ENCODE measurements at regions not wholly inside any gene's neighbourhood (a gene's known extent, or its start where the extent isn't known, plus 50 kb on each side); places are given as distances from the start of the nearest gene placed in this dataset.

- no peaks in the 10 kb centered on the region for H4K20me1 ChIP-seq (ENCODE audit: insufficient read depth, low read length)
- H3K27me3 Mint-ChIP-seq (ENCODE audit: low read depth, unreplicated experiment): peaks cover 3% of the 10 kb centered on the region
- H3K4me1 ChIP-seq (ENCODE audit: insufficient read depth, low read length): no peaks in the 10 kb centered on the region
- H3K36me3 Mint-ChIP-seq (ENCODE audit: low read depth, unreplicated experiment): no peaks in the 10 kb centered on the region
- H2AFZ ChIP-seq (ENCODE audit: low read depth, low read length): no peak overlapping the region
- no peak overlapping the region for H3K4me3 Mint-ChIP-seq (ENCODE audit: unreplicated experiment)
- no peak overlapping the region for H3K27ac Mint-ChIP-seq (ENCODE audit: unreplicated experiment)
- H3K9ac ChIP-seq (ENCODE audit: low read length): no peak overlapping the region
- no peaks in the 10 kb centered on the region for H3K9me3 ChIP-seq (ENCODE audit: insufficient read depth, low read depth, low read length)
- FAIRE-seq: no peak
- no peaks in the 10 kb centered on the region for H3K36me3 ChIP-seq (ENCODE audit: insufficient read depth, low read length)
- H3K4me2 ChIP-seq (ENCODE audit: low read length): no peak overlapping the region
- no peaks in the 10 kb centered on the region for H3K79me2 ChIP-seq (ENCODE audit: insufficient read depth, low read length)
- TF ChIP-seq, protein P1, sequence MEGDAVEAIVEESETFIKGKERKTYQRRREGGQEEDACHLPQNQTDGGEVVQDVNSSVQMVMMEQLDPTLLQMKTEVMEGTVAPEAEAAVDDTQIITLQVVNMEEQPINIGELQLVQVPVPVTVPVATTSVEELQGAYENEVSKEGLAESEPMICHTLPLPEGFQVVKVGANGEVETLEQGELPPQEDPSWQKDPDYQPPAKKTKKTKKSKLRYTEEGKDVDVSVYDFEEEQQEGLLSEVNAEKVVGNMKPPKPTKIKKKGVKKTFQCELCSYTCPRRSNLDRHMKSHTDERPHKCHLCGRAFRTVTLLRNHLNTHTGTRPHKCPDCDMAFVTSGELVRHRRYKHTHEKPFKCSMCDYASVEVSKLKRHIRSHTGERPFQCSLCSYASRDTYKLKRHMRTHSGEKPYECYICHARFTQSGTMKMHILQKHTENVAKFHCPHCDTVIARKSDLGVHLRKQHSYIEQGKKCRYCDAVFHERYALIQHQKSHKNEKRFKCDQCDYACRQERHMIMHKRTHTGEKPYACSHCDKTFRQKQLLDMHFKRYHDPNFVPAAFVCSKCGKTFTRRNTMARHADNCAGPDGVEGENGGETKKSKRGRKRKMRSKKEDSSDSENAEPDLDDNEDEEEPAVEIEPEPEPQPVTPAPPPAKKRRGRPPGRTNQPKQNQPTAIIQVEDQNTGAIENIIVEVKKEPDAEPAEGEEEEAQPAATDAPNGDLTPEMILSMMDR (IDR thresholded peaks at IDR 0.05; ENCODE audit: insufficient read depth, low read depth, low read length): no peak
- TF ChIP-seq EZH2 (IDR thresholded peaks at IDR 0.05; ENCODE audit: insufficient read depth, low read length): no peak
- no peaks in the 10 kb centered on the region for H3K27me3 ChIP-seq (ENCODE audit: insufficient read depth, low read length)
- H3K27ac ChIP-seq (ENCODE audit: low read depth, low read length): no peak overlapping the region
- H3K4me3 ChIP-seq (ENCODE audit: insufficient read depth, low read depth, low read length): no peak overlapping the region
- peaks cover 6% of the 10 kb centered on the region for H3K9me3 Mint-ChIP-seq (ENCODE audit: unreplicated experiment)
- H3K4me1 Mint-ChIP-seq (ENCODE audit: low read depth, unreplicated experiment): no peaks in the 10 kb centered on the region
- no peak for DNase-seq (ENCODE audit: low read depth)
Observed at GRCh38 chr10:22767859-22768258, 53.5 kb upstream of the PIP4K2A start.

GRCh38 chr10:22766693-22767092, 52.3 kb upstream of the PIP4K2A start:
- no peaks in the 10 kb centered on the region for H3K36me3 Mint-ChIP-seq (ENCODE audit: low read depth, unreplicated experiment)
- H3K4me2 ChIP-seq (ENCODE audit: low read length): no peak overlapping the region
- FAIRE-seq: no peak

More at GRCh38 chr10:22766693-22767092, 52.3 kb upstream of the PIP4K2A start:
- Histone ChIP-seq H3K4me1 (ENCODE audit: insufficient read depth, low read length) (no peaks in the 10 kb centered on the region), H3K27me3 (ENCODE audit: insufficient read depth, low read length) (no peaks in the 10 kb centered on the region), H3K36me3 (ENCODE audit: insufficient read depth, low read length) (no peaks in the 10 kb centered on the region), H3K79me2 (ENCODE audit: insufficient read depth, low read length) (no peaks in the 10 kb centered on the region), H3K4me3 (ENCODE audit: insufficient read depth, low read depth, low read length) (no peak overlapping the region), H2AFZ (ENCODE audit: low read depth, low read length) (no peak overlapping the region), H3K9me3 (ENCODE audit: insufficient read depth, low read depth, low read length) (no peaks in the 10 kb centered on the region), H3K9ac (ENCODE audit: low read length) (no peak overlapping the region), H4K20me1 (ENCODE audit: insufficient read depth, low read length) (no peaks in the 10 kb centered on the region), H3K27ac (ENCODE audit: low read depth, low read length) (no peak overlapping the region)
- Mint-ChIP-seq H3K27ac (ENCODE audit: unreplicated experiment) (no peak overlapping the region), H3K4me1 (ENCODE audit: low read depth, unreplicated experiment) (no peaks in the 10 kb centered on the region), H3K4me3 (ENCODE audit: unreplicated experiment) (no peak overlapping the region), H3K27me3 (ENCODE audit: low read depth, unreplicated experiment) (peaks cover 3% of the 10 kb centered on the region), H3K9me3 (ENCODE audit: unreplicated experiment) (peaks cover 5% of the 10 kb centered on the region)
- no peak for DNase-seq (ENCODE audit: low read depth)
- TF ChIP-seq EZH2 (IDR thresholded peaks at IDR 0.05; ENCODE audit: insufficient read depth, low read length): no peak
- TF ChIP-seq, protein P1 (IDR thresholded peaks at IDR 0.05; ENCODE audit: insufficient read depth, low read depth, low read length): no peak
